Heart left ventricle (tissue), 13 donors: ENCODE measurements at regions not wholly inside any gene's neighbourhood (a gene's known extent, or its start where the extent isn't known, plus 50 kb on each side); places are given as distances from the start of the nearest gene placed in this dataset.
"Not testable (repeated sequence)": the region's sequence is repeated elsewhere in the genome, so short reads cannot be mapped to it uniquely, and the experiment has no call there.

Experiments
- CTCF ChIP-seq, 12 donors: fragments of 200-600 bp; sonication (generic) in 4 of 12; IDR thresholded peaks; one replicate each; pipeline versions ENCODE4 v1.5.0 to v1.8.0; 2018 to 2022; ENCODE audit warnings: antibody characterized with exemption in 12 of 12, mild to moderate bottlenecking in 5 of 12
- POLR2A ChIP-seq, 2 donors: fragments of 450-650 bp; IDR thresholded peaks; one replicate each; pipeline ENCODE4 v1.6.1; 2017; ENCODE audit warnings: antibody characterized with exemption in 2 of 2, mild to moderate bottlenecking in 2 of 2, moderate library complexity in 2 of 2
- donor health status: ischemic (EF 13 %, LVEDD 7.1; RV severe dilation, severe dysfunction).
- donor health status: DM: no; HTN: yes; CAD: no.
- donor health status: DM: no; HTN: no; CAD: no.
- donor health status: ischemic (EF 25% LVEDD 6.9; RV normal size, moderate dysfunction).
- donor health status: ischemic (EF 25% LVEDD 5.7; RV mildly dilated, moderate dysfunction).
- donor health status: ischemic (EF 35%, LVEDD 5.7; RV mildly dilated, moderate dysfunction).
- donor health status: nonischemic (EF 11% LVEDD 7.7; RV severe dilation, severe dysfunction).
- donor health status: DM: yes; HTN: yes; CAD: no.
- donor health status: PGD.
- donor health status: ischemic (EF 29% LVEDD 5.4; RV normal size, mild dysfunction).
- donor health status: nonischemic (EF 23%, LVEDD 6.1; RV moderate dilation, normal function).

- TF ChIP-seq CTCF, POLR2A (IDR thresholded peaks at IDR 0.05): not testable (repeated sequence)
These were observed 673.9 kb upstream of the TPTE start for GRCh38 chr21:9847511-9847910.
